ENCODE measurements at regions not wholly inside any gene's neighbourhood (a gene's known extent, or its start where the extent isn't known, plus 50 kb on each side); places are given as distances from the start of the nearest gene placed in this dataset.

- TF ChIP-seq CTCF (IDR thresholded peaks at IDR 0.05), result no peak
- no peak for ATAC-seq
- no peaks in the 10 kb centered on the region for H3K4me1 ChIP-seq
- H3K4me3 ChIP-seq, result no peak overlapping the region
- H3K27ac ChIP-seq, result no peak overlapping the region
- intact Hi-C loops (cut with DNase I), result no loop called here
- DNase-seq, result no peak
- no peaks in the 10 kb centered on the region for H3K9me3 ChIP-seq
- H3K36me3 ChIP-seq, result no peaks in the 10 kb centered on the region
- H3K27me3 ChIP-seq (ENCODE audit: low read depth), result no peaks in the 10 kb centered on the region
Observed at GRCh38 chr19:31402529-31403316, 53.5 kb upstream of the TSHZ3 start.

GRCh38 chr19:31406106-31406505 is 56.9 kb upstream of the TSHZ3 start:
- ATAC-seq (no peak), DNase-seq (no peak)
- no peak for TF ChIP-seq CTCF (IDR thresholded peaks at IDR 0.05)
- no peak overlapping the region for H3K4me3 ChIP-seq
- H3K9me3 ChIP-seq, result no peaks in the 10 kb centered on the region
- intact Hi-C loops (cut with DNase I), result no loop called here
- no peaks in the 10 kb centered on the region for H3K4me1 ChIP-seq
- H3K36me3 ChIP-seq, result no peaks in the 10 kb centered on the region
- H3K27me3 ChIP-seq (ENCODE audit: low read depth), result no peaks in the 10 kb centered on the region
- no peak overlapping the region for H3K27ac ChIP-seq

GRCh38 chr19:31408460-31409124 is 59.4 kb upstream of the TSHZ3 start:
- ATAC-seq, result peak in 1 of 2 donors; percentile 34
- H3K27me3 ChIP-seq (ENCODE audit: low read depth), result no peaks in the 10 kb centered on the region

GRCh38 chr19:31413353-31413752 is 64.1 kb upstream of the TSHZ3 start:
- intact Hi-C loops (cut with DNase I), result no loop called here
- DNase-seq (no peak), ATAC-seq (no peak)
- no peaks in the 10 kb centered on the region for H3K4me1 ChIP-seq
- H3K4me3 ChIP-seq, result no peak overlapping the region
- no peaks in the 10 kb centered on the region for H3K36me3 ChIP-seq
- no peak overlapping the region for H3K27ac ChIP-seq
- no peaks in the 10 kb centered on the region for H3K27me3 ChIP-seq (ENCODE audit: low read depth)
- TF ChIP-seq CTCF (IDR thresholded peaks at IDR 0.05), result no peak
- H3K9me3 ChIP-seq, result no peaks in the 10 kb centered on the region

More at GRCh38 chr19:31408460-31409124, 59.4 kb upstream of the TSHZ3 start:
- intact Hi-C loops (cut with DNase I), result no loop called here
- H3K27ac ChIP-seq, result no peak overlapping the region
- no peak for TF ChIP-seq CTCF (IDR thresholded peaks at IDR 0.05)
- no peak overlapping the region for H3K4me3 ChIP-seq
- H3K9me3 ChIP-seq, result no peaks in the 10 kb centered on the region
- DNase-seq, result no peak
- no peaks in the 10 kb centered on the region for H3K4me1 ChIP-seq
- no peaks in the 10 kb centered on the region for H3K36me3 ChIP-seq

- H3K27me3 ChIP-seq (ENCODE audit: low read depth), result no peaks in the 10 kb centered on the region
- H3K36me3 ChIP-seq, result no peaks in the 10 kb centered on the region
- no peak overlapping the region for H3K27ac ChIP-seq
- no peak for DNase-seq
- no peaks in the 10 kb centered on the region for H3K9me3 ChIP-seq
- no peaks in the 10 kb centered on the region for H3K4me1 ChIP-seq
- H3K4me3 ChIP-seq, result no peak overlapping the region
- no peak for ATAC-seq
- no peak for TF ChIP-seq CTCF (IDR thresholded peaks at IDR 0.05)
- intact Hi-C loops (cut with DNase I), result no loop called here
Observed at GRCh38 chr19:31415322-31415721, 66.1 kb upstream of the TSHZ3 start.

Measured in lower lobe of right lung (tissue), 2 donors.